OCI-LY7 (cell line): ENCODE measurements at regions not wholly inside any gene's neighbourhood (a gene's known extent, or its start where the extent isn't known, plus 50 kb on each side); places are given as distances from the start of the nearest gene placed in this dataset.

ENCODE experiments used
- BruUV-seq: library from RNA; stranded (reverse); fragments of 400-500 nt; replicated peaks from 2 replicates; lab custom pipeline; 2021; lab: Mats Ljungman, UMichigan
- CTCF ChIA-PET: fragments of 300-600 bp; sonication (Branson Sonifier 250); formaldehyde crosslinking; loops from one replicate; lab custom pipeline; 2022; ENCODE audit warnings: antibody characterized with exemption; ENCODE audit not compliant: unreplicated experiment; lab: Charles Lee
- POLR2A ChIA-PET: fragments of 300-600 bp; sonication (Branson Sonifier 250); formaldehyde crosslinking; loops from one replicate; lab custom pipeline; 2022; ENCODE audit warnings: antibody characterized with exemption; lab: Charles Lee
- DNase-seq: peaks from one replicate; pipeline ENCODE4 v3.0.0-alpha.2; 2015; ENCODE audit warnings: low spot score
- H2AFZ ChIP-seq: fragments of 200-600 bp; sonication (generic), shearing (Covaris generic); 2 replicates; pipeline ENCODE4 v1.6.1; 2014; ENCODE audit warnings: mild to moderate bottlenecking, antibody characterized with exemption, low read length, moderate library complexity
- H3K27ac ChIP-seq: fragments of 200-600 bp; sonication (generic); 2 replicates; pipeline ENCODE4 v1.5.1; 2014; ENCODE audit warnings: mixed run types, low read depth, mild to moderate bottlenecking, moderate library complexity, low read length, inconsistent platforms; ENCODE audit not compliant: poor library complexity, severe bottlenecking
- H3K36me3 ChIP-seq: fragments of 200-600 bp; sonication (generic); 2 replicates; pipeline ENCODE4 v1.6.1; 2014; ENCODE audit warnings: mild to moderate bottlenecking, antibody characterized with exemption, low read length, moderate library complexity, mixed read lengths; ENCODE audit not compliant: insufficient read depth
- H3K4me1 ChIP-seq: fragments of 200-600 bp; sonication (generic); 2 replicates; pipeline ENCODE4 v1.5.1; 2014; ENCODE audit warnings: mild to moderate bottlenecking, low read length; ENCODE audit not compliant: insufficient read depth, poor library complexity, severe bottlenecking
- H3K4me2 ChIP-seq: fragments of 200-600 bp; sonication (generic); 2 replicates; pipeline ENCODE4 v1.6.1; 2014; ENCODE audit warnings: mild to moderate bottlenecking, low read length
- H3K4me3 ChIP-seq: fragments of 200-600 bp; sonication (generic); 2 replicates; pipeline ENCODE4 v1.5.1; 2014; ENCODE audit warnings: mild to moderate bottlenecking, low read depth, low read length; ENCODE audit not compliant: poor library complexity, severe bottlenecking
- H3K79me2 ChIP-seq: fragments of 200-600 bp; sonication (generic); 2 replicates; pipeline ENCODE4 v1.6.1; 2016; ENCODE audit warnings: low read depth, mild to moderate bottlenecking, low read length, moderate library complexity, mixed read lengths; ENCODE audit not compliant: insufficient read depth
- H3K9me2 ChIP-seq: fragments of 200-600 bp; sonication (generic); 2 replicates; pipeline ENCODE4 v1.6.1; 2016; ENCODE audit warnings: mild to moderate bottlenecking, low read length, mixed read lengths; ENCODE audit not compliant: insufficient read depth
- H3K9me3 ChIP-seq: fragments of 200-600 bp; sonication (generic); 2 replicates; pipeline ENCODE4 v1.6.1; 2014; ENCODE audit warnings: mild to moderate bottlenecking, mixed run types, low read length, mixed read lengths
- H4K20me1 ChIP-seq: fragments of 200-600 bp; sonication (generic); 2 replicates; pipeline ENCODE4 v1.6.1; 2014; ENCODE audit warnings: mild to moderate bottlenecking, antibody characterized with exemption, low read length, moderate library complexity, mixed read lengths; ENCODE audit not compliant: insufficient read depth
- CTCF ChIP-seq: fragments of 200-600 bp; sonication (generic); conservative IDR thresholded peaks from 2 replicates; pipeline ENCODE4 v1.5.1; 2014; ENCODE audit warnings: mild to moderate bottlenecking, antibody characterized with exemption, low read length, moderate library complexity, mixed read lengths
- EZH2phosphoT487 ChIP-seq: fragments of 200-600 bp; sonication (generic); IDR thresholded peaks from 2 replicates; pipeline ENCODE4 v1.6.1; 2018; ENCODE audit warnings: low read depth, borderline replicate concordance, mild to moderate bottlenecking, mixed run types, antibody characterized with exemption, low read length, moderate library complexity, mixed read lengths
- intact Hi-C: fragments of 100-400 bp; cut with micrococcal nuclease; formaldehyde crosslinking; loops from one replicate; pipeline ENCODE4 v1.10.0; 2022; ENCODE audit not compliant: unreplicated experiment

GRCh38 chr13:91132381-91132780 lies 215.1 kb upstream of the MIR17HG start:
- Histone ChIP-seq H3K4me3 (no peak overlapping the region), H3K4me1 (no peaks in the 10 kb centered on the region), H2AFZ (no peak overlapping the region), H3K36me3 (no peaks in the 10 kb centered on the region), H3K27ac (no peak overlapping the region), H4K20me1 (no peaks in the 10 kb centered on the region), H3K9me2 (no peaks in the 10 kb centered on the region), H3K4me2 (no peak overlapping the region), H3K9me3 (no peaks in the 10 kb centered on the region), H3K79me2 (no peaks in the 10 kb centered on the region)
- ChIA-PET CTCF (no interaction called here), POLR2A (no interaction called here)
- intact Hi-C loops = loop anchor here (5.0 kb wide), 1 partner anchor 590 kb away; no protein-coding TSS in a partner anchor
- TF ChIP-seq EZH2phosphoT487 = no peak
- no peak for TF ChIP-seq CTCF
- no peak for DNase-seq
- no TSS peak for BruUV-seq

- CTCF ChIA-PET = no interaction called here
- intact Hi-C loops = loop anchor here (5.0 kb wide), 1 partner anchor 590 kb away; no protein-coding TSS in a partner anchor
Measured at GRCh38 chr13:91132786-91133185, 214.7 kb upstream of the MIR17HG start.

More at GRCh38 chr13:91132786-91133185, 214.7 kb upstream of the MIR17HG start:
- Histone ChIP-seq H3K4me1 (no peaks in the 10 kb centered on the region), H3K79me2 (no peaks in the 10 kb centered on the region), H2AFZ (no peak overlapping the region), H3K4me2 (no peak overlapping the region), H3K4me3 (no peak overlapping the region), H3K9me2 (no peaks in the 10 kb centered on the region), H3K27ac (no peak overlapping the region), H4K20me1 (no peaks in the 10 kb centered on the region), H3K9me3 (no peaks in the 10 kb centered on the region), H3K36me3 (no peaks in the 10 kb centered on the region)
- POLR2A ChIA-PET = no interaction called here
- DNase-seq = no peak
- no TSS peak for BruUV-seq
- no peak for TF ChIP-seq CTCF
- no peak for TF ChIP-seq EZH2phosphoT487
